ENCODE measurements at regions not wholly inside any gene's neighbourhood (a gene's known extent, or its start where the extent isn't known, plus 50 kb on each side); places are given as distances from the start of the nearest gene placed in this dataset.

- TF ChIP-seq POLR2A (IDR thresholded peaks at IDR 0.05) (no peak), CTCF (IDR thresholded peaks at IDR 0.05) (no peak)
Observed at GRCh38 chr20:11642866-11643265, 274.8 kb upstream of the BTBD3 start.

Measured in uterus (tissue), 2 donors.